ENCODE measurements at regions not wholly inside any gene's neighbourhood (a gene's known extent, or its start where the extent isn't known, plus 50 kb on each side); places are given as distances from the start of the nearest gene placed in this dataset.
A peak's percentile ranks its signal among the peaks of the same experiment; 100 is the strongest.
"Not testable (repeated sequence)": the region's sequence is repeated elsewhere in the genome, so short reads cannot be mapped to it uniquely, and the experiment has no call there.

DNA sequence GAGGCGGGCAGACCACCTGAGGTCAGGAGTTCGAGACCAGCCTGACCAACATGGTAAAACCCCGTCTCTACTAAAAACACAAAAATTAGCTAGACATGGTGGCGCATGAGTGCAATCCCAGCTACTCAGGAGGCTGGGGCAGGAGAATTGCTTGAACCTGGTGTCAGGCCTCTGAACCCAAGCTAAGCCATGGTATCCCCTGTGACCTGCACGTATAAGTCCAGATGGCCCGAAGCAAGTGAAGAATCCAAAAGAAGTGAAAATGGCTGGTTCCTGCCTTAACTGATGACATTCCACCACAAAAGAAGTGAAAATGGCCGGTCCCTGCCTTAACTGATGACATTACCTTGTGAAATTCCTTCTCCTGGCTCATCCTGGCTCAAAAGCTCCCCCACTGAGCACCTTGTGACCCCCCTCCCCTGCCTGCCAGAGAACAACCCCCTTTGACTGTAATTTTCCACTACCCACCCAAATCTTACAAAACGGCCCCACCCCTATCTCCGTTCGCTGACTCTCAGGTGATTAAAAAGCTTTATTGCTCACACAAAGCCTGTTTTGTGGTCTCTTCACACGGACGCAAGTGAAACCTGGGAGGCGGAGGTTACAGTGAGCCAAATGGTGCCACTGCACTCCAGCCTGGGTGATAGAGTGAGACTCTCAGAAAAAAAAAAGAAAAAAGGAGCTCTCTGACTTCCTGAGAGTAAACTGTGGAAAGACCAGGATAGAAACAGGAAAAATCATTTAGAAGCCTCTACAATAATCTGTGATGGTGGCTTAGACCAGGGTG is 84.1 kb downstream of the PHAX start:
- POLR2A ChIA-PET; H3K27ac Mint-ChIP-seq; H3K9me3 ChIP-seq; H3K27ac ChIP-seq (ENCODE audit: low read length); H3K36me3 ChIP-seq (ENCODE audit: control insufficient read depth in 2 of 2, extremely low read depth in 1 of 2, insufficient read depth in 1 of 2, low read length in 1 of 2); H3K4me3 ChIP-seq (ENCODE audit: control insufficient read depth in 1 of 2, extremely low read depth in 1 of 2, low read length in 1 of 2); H3K4me1 ChIP-seq (ENCODE audit: control insufficient read depth in 1 of 2, extremely low read depth in 1 of 2, insufficient read depth in 2 of 2, low read length in 2 of 2); H3K36me3 Mint-ChIP-seq; H3K27me3 ChIP-seq (replicated peaks in 1 of 2; ENCODE audit: control insufficient read depth in 2 of 2, extremely low read depth in 1 of 2, insufficient read depth in 2 of 2, low read length in 1 of 2); H3K4me1 Mint-ChIP-seq; H3K27me3 Mint-ChIP-seq; H3K9me3 Mint-ChIP-seq; ATAC-seq (replicated peaks in 1 of 4): not testable (repeated sequence)
- DNase-seq = peak in 5 of 35 experiments; percentile 1 to 24 (median 5)
- CTCF ChIA-PET = interaction anchor here (0.5 to 1.2 kb wide), 5 partner anchors 30 to 849 kb away, joined by 3 to 5 read pairs (median 4); no protein-coding TSS in a partner anchor
- peak overlapping the region in 1 of 3 donors; percentile 24 for H3K4me3 Mint-ChIP-seq
- 58% methylated on average over 12 of the region's 13 CpGs for WGBS (ENCODE audit: insufficient coverage)

DNA sequence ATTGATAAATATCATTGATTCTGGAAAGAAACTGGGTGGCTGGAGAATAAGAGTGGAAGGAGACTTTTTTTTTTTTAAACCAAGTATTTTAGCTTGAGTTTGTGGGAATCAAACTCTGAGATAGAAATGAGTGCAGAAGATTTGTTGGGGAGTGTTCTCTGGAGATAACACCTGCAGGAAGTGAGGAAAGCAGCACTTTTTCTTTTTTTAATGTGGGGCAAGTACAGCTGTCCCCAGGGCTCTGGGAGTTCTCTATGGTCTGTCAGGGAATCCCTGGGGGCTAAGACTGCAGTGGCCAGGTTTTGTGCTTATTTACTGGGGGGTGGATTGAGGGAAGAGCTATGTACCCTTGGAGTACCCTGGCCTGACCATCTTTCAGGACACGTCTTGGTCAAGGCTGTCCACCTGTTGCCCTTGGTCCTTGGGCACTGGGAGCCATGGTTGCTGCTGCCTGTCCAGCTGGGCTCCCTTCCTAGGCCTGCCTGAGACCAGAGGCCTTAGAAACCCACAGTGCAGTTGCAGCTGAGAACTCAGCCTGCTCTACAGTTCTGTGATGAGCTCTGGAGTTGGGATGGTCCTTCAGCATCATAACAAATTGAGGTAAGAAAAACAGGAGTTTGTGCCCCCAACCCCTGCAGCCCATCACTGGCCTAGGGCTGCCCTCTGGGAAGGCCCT is 85.8 kb downstream of the PHAX start:
- CTCF ChIA-PET = no interaction called here
- peaks cover 0 to 7% of the 10 kb centered on the region in 2 experiments for H3K4me1 ChIP-seq (ENCODE audit: control insufficient read depth in 1 of 2, extremely low read depth in 1 of 2, insufficient read depth in 2 of 2, low read length in 2 of 2)
- H3K9me3 ChIP-seq = no peaks in the 10 kb centered on the region
- H3K36me3 Mint-ChIP-seq = no peaks in the 10 kb centered on the region
- no peak for ATAC-seq (replicated peaks in 1 of 4)
- 89% methylated on average over 1 of the region's 1 CpG for WGBS (ENCODE audit: insufficient coverage)
- H3K27ac Mint-ChIP-seq = no peak overlapping the region
- H3K27me3 ChIP-seq (replicated peaks in 1 of 2; ENCODE audit: control insufficient read depth in 2 of 2, extremely low read depth in 1 of 2, insufficient read depth in 2 of 2, low read length in 1 of 2) = peaks cover 0 to 9% of the 10 kb centered on the region in 2 experiments
- H3K27me3 Mint-ChIP-seq = peaks cover 0 to 3% of the 10 kb centered on the region in 2 donors
- no peaks in the 10 kb centered on the region for H3K9me3 Mint-ChIP-seq
- POLR2A ChIA-PET = interaction anchor here in 1 of 2 donors (0.5 kb wide), 1 partner anchor 20 kb away, joined by 4 read pairs; no protein-coding TSS in a partner anchor
- no peak overlapping the region for H3K4me3 Mint-ChIP-seq
- H3K36me3 ChIP-seq (ENCODE audit: control insufficient read depth in 2 of 2, extremely low read depth in 1 of 2, insufficient read depth in 1 of 2, low read length in 1 of 2) = no peaks in the 10 kb centered on the region
- no peak overlapping the region for H3K4me3 ChIP-seq (ENCODE audit: control insufficient read depth in 1 of 2, extremely low read depth in 1 of 2, low read length in 1 of 2)
- peaks cover 0 to 7% (median 6%) of the 10 kb centered on the region in 3 donors for H3K4me1 Mint-ChIP-seq
- no peak overlapping the region for H3K27ac ChIP-seq (ENCODE audit: low read length)
- DNase-seq = no peak

- no peaks in the 10 kb centered on the region for H3K36me3 Mint-ChIP-seq
- H3K9me3 Mint-ChIP-seq = no peaks in the 10 kb centered on the region
- H3K27me3 ChIP-seq (replicated peaks in 1 of 2; ENCODE audit: control insufficient read depth in 2 of 2, extremely low read depth in 1 of 2, insufficient read depth in 2 of 2, low read length in 1 of 2) = no peaks in the 10 kb centered on the region
- no peak for ATAC-seq (replicated peaks in 1 of 4)
- no peaks in the 10 kb centered on the region for H3K27me3 Mint-ChIP-seq
- H3K36me3 ChIP-seq (ENCODE audit: control insufficient read depth in 2 of 2, extremely low read depth in 1 of 2, insufficient read depth in 1 of 2, low read length in 1 of 2) = no peaks in the 10 kb centered on the region
- WGBS (ENCODE audit: insufficient coverage) = 100% methylated on average over 1 of the region's 5 CpGs
- ChIA-PET CTCF (interaction anchor here (0.7 kb wide), 2 partner anchors 337 to 831 kb away, joined by 3 read pairs; no protein-coding TSS in a partner anchor), POLR2A (no interaction called here)
- H3K9me3 ChIP-seq = no peaks in the 10 kb centered on the region
- DNase-seq = no peak
- H3K4me3 Mint-ChIP-seq = no peak overlapping the region
- no peak overlapping the region for H3K4me3 ChIP-seq (ENCODE audit: control insufficient read depth in 1 of 2, extremely low read depth in 1 of 2, low read length in 1 of 2)
- H3K27ac Mint-ChIP-seq = no peak overlapping the region
- H3K4me1 Mint-ChIP-seq = no peaks in the 10 kb centered on the region
- H3K4me1 ChIP-seq (ENCODE audit: control insufficient read depth in 1 of 2, extremely low read depth in 1 of 2, insufficient read depth in 2 of 2, low read length in 2 of 2) = no peaks in the 10 kb centered on the region
- no peak overlapping the region for H3K27ac ChIP-seq (ENCODE audit: low read length)
These were observed 84.0 kb upstream of the LMNB1 start for GRCh38 chr5:126692971-126693370.

- CTCF ChIA-PET = no interaction called here
These were observed 83.1 kb upstream of the LMNB1 start for GRCh38 chr5:126693806-126694205.

DNA sequence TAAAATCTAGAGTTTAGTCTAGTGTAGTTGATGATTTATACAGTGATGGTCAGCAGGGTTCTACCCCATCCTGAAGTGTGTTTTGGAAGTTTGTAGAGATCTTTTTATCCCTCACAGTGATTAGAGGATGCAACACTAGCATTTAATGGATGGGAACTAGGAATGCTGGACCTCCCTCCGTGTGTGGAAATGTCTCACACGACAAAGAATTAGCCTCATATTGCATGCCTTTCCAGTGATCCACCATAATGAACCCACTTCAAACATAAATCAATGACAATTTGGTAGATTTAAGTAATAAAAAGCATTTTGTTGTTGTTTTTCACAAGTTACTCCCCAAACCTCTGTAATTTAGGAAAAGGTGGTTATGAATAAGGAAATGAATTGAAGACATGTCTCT is 82.5 kb upstream of the LMNB1 start:
- Mint-ChIP-seq H3K4me1 (no peaks in the 10 kb centered on the region), H3K36me3 (no peaks in the 10 kb centered on the region), H3K9me3 (no peaks in the 10 kb centered on the region), H3K4me3 (no peak overlapping the region), H3K27ac (no peak overlapping the region), H3K27me3 (no peaks in the 10 kb centered on the region)
- Histone ChIP-seq H3K4me1 (ENCODE audit: control insufficient read depth in 1 of 2, extremely low read depth in 1 of 2, insufficient read depth in 2 of 2, low read length in 2 of 2) (no peaks in the 10 kb centered on the region), H3K9me3 (no peaks in the 10 kb centered on the region), H3K36me3 (ENCODE audit: control insufficient read depth in 2 of 2, extremely low read depth in 1 of 2, insufficient read depth in 1 of 2, low read length in 1 of 2) (no peaks in the 10 kb centered on the region), H3K27ac (ENCODE audit: low read length) (no peak overlapping the region), H3K4me3 (ENCODE audit: control insufficient read depth in 1 of 2, extremely low read depth in 1 of 2, low read length in 1 of 2) (no peak overlapping the region), H3K27me3 (replicated peaks in 1 of 2; ENCODE audit: control insufficient read depth in 2 of 2, extremely low read depth in 1 of 2, insufficient read depth in 2 of 2, low read length in 1 of 2) (no peaks in the 10 kb centered on the region)
- DNase-seq = no peak
- no peak for ATAC-seq (replicated peaks in 1 of 4)
- ChIA-PET POLR2A (no interaction called here), CTCF (no interaction called here)
- WGBS (ENCODE audit: insufficient coverage) = no CpG with 5 or more reads among the region's 2 CpGs

More at GRCh38 chr5:126693806-126694205, 83.1 kb upstream of the LMNB1 start:
- ATAC-seq (replicated peaks in 1 of 4) = no peak
- H3K27me3 Mint-ChIP-seq = no peaks in the 10 kb centered on the region
- no peaks in the 10 kb centered on the region for H3K9me3 Mint-ChIP-seq
- no peak overlapping the region for H3K27ac ChIP-seq (ENCODE audit: low read length)
- no peaks in the 10 kb centered on the region for H3K9me3 ChIP-seq
- no peaks in the 10 kb centered on the region for H3K4me1 ChIP-seq (ENCODE audit: control insufficient read depth in 1 of 2, extremely low read depth in 1 of 2, insufficient read depth in 2 of 2, low read length in 2 of 2)
- no peak overlapping the region for H3K4me3 Mint-ChIP-seq
- no peak overlapping the region for H3K27ac Mint-ChIP-seq
- no peaks in the 10 kb centered on the region for H3K27me3 ChIP-seq (replicated peaks in 1 of 2; ENCODE audit: control insufficient read depth in 2 of 2, extremely low read depth in 1 of 2, insufficient read depth in 2 of 2, low read length in 1 of 2)
- POLR2A ChIA-PET = no interaction called here
- no peaks in the 10 kb centered on the region for H3K36me3 Mint-ChIP-seq
- no CpG with 5 or more reads among the region's 1 CpG for WGBS (ENCODE audit: insufficient coverage)
- H3K4me3 ChIP-seq (ENCODE audit: control insufficient read depth in 1 of 2, extremely low read depth in 1 of 2, low read length in 1 of 2) = no peak overlapping the region
- DNase-seq = no peak
- no peaks in the 10 kb centered on the region for H3K4me1 Mint-ChIP-seq
- no peaks in the 10 kb centered on the region for H3K36me3 ChIP-seq (ENCODE audit: control insufficient read depth in 2 of 2, extremely low read depth in 1 of 2, insufficient read depth in 1 of 2, low read length in 1 of 2)

DNA sequence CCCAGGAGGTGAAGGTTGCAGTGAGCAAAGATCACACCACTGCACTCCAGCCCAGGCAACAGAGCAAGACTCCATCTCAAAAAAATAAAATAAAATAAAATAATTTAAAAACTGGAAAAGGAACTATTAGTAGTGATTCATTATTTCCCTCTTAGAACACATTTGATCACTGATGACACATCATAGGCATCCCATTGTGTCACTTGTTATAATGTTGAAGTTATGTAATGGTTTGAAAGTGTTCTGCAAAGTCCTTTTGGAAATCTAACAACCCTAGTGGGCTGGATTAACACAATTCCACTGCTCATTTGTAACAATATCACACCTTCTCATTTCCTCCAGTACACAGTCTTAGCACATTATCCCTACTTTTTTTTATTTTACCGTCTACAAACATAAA is 81.8 kb upstream of the LMNB1 start:
- Histone ChIP-seq H3K27ac (ENCODE audit: low read length) (no peak overlapping the region), H3K9me3 (no peaks in the 10 kb centered on the region), H3K36me3 (ENCODE audit: control insufficient read depth in 2 of 2, extremely low read depth in 1 of 2, insufficient read depth in 1 of 2, low read length in 1 of 2) (no peaks in the 10 kb centered on the region), H3K4me3 (ENCODE audit: control insufficient read depth in 1 of 2, extremely low read depth in 1 of 2, low read length in 1 of 2) (no peak overlapping the region), H3K4me1 (ENCODE audit: control insufficient read depth in 1 of 2, extremely low read depth in 1 of 2, insufficient read depth in 2 of 2, low read length in 2 of 2) (no peaks in the 10 kb centered on the region), H3K27me3 (replicated peaks in 1 of 2; ENCODE audit: control insufficient read depth in 2 of 2, extremely low read depth in 1 of 2, insufficient read depth in 2 of 2, low read length in 1 of 2) (no peaks in the 10 kb centered on the region)
- CTCF ChIA-PET = no interaction called here
- H3K27me3 Mint-ChIP-seq = no peaks in the 10 kb centered on the region
- H3K9me3 Mint-ChIP-seq = no peaks in the 10 kb centered on the region
- H3K27ac Mint-ChIP-seq = no peak overlapping the region
- WGBS (ENCODE audit: insufficient coverage) = 100% methylated on average over 1 of the region's 1 CpG
- peaks cover 1 to 4% (median 3%) of the 10 kb centered on the region in 3 donors for H3K4me1 Mint-ChIP-seq
- POLR2A ChIA-PET = no interaction called here
- DNase-seq (no peak), ATAC-seq (replicated peaks in 1 of 4) (no peak)
- H3K36me3 Mint-ChIP-seq = no peaks in the 10 kb centered on the region
- no peak overlapping the region for H3K4me3 Mint-ChIP-seq
